GM12875 (cell line): ENCODE measurements at regions not wholly inside any gene's neighbourhood (a gene's known extent, or its start where the extent isn't known, plus 50 kb on each side); places are given as distances from the start of the nearest gene placed in this dataset.

ENCODE experiments used
- H3K4me3 ChIP-seq: one replicate; pipeline ENCODE4 v1.5.1; 2011; ENCODE audit warnings: low read depth, low read length, control low read depth
- CTCF ChIP-seq: IDR thresholded peaks from 2 replicates; pipeline ENCODE4 v1.5.1; 2011; ENCODE audit warnings: low read depth, mild to moderate bottlenecking, control low read depth, inconsistent platforms, low read length, moderate library complexity, borderline replicate concordance; ENCODE audit not compliant: insufficient read depth

GRCh38 chr3:146803745-146804144 lies 198.6 kb upstream of the PLSCR5 start:
- no peak overlapping the region for H3K4me3 ChIP-seq
- no peak for TF ChIP-seq CTCF

GRCh38 chr3:146801492-146801891 lies 196.3 kb upstream of the PLSCR5 start:
- H3K4me3 ChIP-seq, result no peak overlapping the region
- no peak for TF ChIP-seq CTCF

- TF ChIP-seq CTCF, result no peak
- no peak overlapping the region for H3K4me3 ChIP-seq
These were observed 195.3 kb upstream of the PLSCR5 start for GRCh38 chr3:146800484-146800883.

GRCh38 chr3:146796078-146796477 lies 190.9 kb upstream of the PLSCR5 start:
- no peak for TF ChIP-seq CTCF
- H3K4me3 ChIP-seq, result no peak overlapping the region

GRCh38 chr3:146783446-146783845 lies 178.3 kb upstream of the PLSCR5 start:
- H3K4me3 ChIP-seq, result no peak overlapping the region

GRCh38 chr3:146781606-146782005 lies 176.5 kb upstream of the PLSCR5 start:
- no peak for TF ChIP-seq CTCF
- no peak overlapping the region for H3K4me3 ChIP-seq

More at GRCh38 chr3:146783446-146783845, 178.3 kb upstream of the PLSCR5 start:
- TF ChIP-seq CTCF, result no peak

GRCh38 chr3:146781059-146781458 lies 175.9 kb upstream of the PLSCR5 start:
- H3K4me3 ChIP-seq, result no peak overlapping the region
- no peak for TF ChIP-seq CTCF
